GM21786 (cell line): ENCODE measurements at regions not wholly inside any gene's neighbourhood (a gene's known extent, or its start where the extent isn't known, plus 50 kb on each side); places are given as distances from the start of the nearest gene placed in this dataset.

Experiments used
- ATAC-seq: cut with Tn5 transposase; IDR thresholded peaks from one replicate; pipeline ENCODE4 v1.9.1; 2021; ENCODE audit not compliant: unreplicated experiment

- ATAC-seq, result no peak
Observed at GRCh38 chr5:99928490-99928889, 606.7 kb upstream of the FAM174A start.

DNA sequence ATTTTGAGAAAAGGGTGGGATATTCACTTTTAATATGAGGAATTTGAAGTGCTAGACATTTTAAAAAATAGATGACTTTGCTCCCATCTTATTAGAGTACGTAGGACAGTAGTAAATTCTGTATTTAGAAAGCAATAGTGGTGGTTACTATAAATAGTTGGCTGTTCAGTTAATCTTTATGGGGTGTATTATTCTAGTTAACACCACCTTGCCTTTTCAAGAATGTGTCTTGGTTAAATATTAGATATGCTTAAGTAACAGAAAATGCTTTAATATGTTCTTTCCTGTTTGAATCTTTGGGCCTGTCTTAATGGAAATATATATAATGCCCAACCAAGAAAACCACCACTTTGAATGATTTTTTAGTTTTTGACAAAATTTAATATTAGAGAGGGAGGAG lies 608.7 kb upstream of the FAM174A start:
- ATAC-seq, result peak; percentile 67

DNA sequence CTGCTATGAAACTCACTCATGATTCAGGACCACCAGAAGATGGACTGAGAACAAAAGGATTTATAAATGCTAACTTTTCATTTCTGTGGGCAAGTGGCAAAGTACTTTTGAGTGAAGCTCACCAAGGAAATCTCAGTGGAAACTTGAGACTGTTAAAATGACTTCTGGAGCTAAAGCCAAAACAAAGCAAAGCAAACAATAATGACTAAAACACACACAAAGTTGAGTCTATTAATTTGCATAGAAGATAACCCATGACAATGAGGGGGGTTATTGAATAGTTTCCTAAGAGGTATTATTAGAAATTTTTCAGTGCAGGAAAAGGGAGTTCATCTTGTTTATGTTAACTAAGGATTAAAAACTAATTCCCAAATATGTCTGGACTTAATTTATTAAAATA lies 612.8 kb upstream of the FAM174A start:
- ATAC-seq, result no peak

GRCh38 chr5:99911971-99912370 lies 623.2 kb upstream of the FAM174A start:
- no peak for ATAC-seq

GRCh38 chr5:99906776-99907175 lies 628.4 kb upstream of the FAM174A start:
- ATAC-seq, result no peak

GRCh38 chr5:99901972-99902371 lies 633.2 kb upstream of the FAM174A start:
- ATAC-seq, result no peak

- no peak for ATAC-seq
Observed at GRCh38 chr5:99900302-99900852, 634.8 kb upstream of the FAM174A start.

- no peak for ATAC-seq
Observed at GRCh38 chr5:99879791-99880511, 655.2 kb upstream of the FAM174A start.

- no peak for ATAC-seq
Observed at GRCh38 chr5:99878830-99879229, 656.3 kb upstream of the FAM174A start.

- ATAC-seq, result peak; percentile 82
Observed at GRCh38 chr5:99866740-99867139, 668.4 kb upstream of the FAM174A start.

- no peak for ATAC-seq
Observed at GRCh38 chr5:99865159-99865558, 670.0 kb upstream of the FAM174A start.

DNA sequence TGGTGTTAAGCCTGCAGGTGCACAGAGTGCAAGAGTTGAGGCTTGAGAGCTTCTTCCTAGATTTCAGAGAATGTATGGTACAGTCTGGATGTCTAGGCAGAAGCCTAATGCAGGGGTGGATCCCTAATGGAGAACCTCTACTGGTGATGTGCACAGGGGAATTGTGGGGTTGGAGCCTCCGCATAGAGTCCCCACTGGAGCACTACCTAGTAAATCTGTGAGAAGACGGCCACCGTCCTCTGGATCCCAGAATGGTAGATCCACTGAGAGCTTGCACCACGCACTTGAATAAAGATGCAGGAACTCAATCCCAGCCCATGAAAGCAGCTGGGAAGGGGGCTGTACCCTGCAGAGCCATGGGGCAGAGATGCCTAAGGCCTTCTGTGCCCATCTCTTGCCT lies 699.4 kb upstream of the FAM174A start:
- ATAC-seq, result no peak

DNA sequence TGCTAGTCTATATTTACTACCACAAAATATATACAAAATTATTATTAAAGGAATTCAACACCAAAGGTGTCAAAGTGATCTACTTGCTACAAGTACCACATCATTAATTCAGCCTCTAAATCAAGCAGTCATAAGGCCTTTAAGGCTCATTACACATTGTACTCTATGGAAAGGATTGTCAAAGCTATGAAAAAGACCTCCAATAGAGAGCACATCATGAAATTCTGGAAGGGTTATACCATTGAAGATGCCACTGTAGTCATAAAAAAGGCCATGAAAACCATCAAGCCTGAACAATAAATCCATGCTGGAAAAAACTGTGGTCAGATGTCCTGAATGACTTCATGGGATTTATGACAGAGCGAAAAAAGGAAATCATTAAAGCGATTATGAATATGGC lies 708.0 kb upstream of the FAM174A start:
- ATAC-seq, result no peak

- no peak for ATAC-seq
Observed at GRCh38 chr5:99817796-99818195, 717.4 kb upstream of the FAM174A start.

DNA sequence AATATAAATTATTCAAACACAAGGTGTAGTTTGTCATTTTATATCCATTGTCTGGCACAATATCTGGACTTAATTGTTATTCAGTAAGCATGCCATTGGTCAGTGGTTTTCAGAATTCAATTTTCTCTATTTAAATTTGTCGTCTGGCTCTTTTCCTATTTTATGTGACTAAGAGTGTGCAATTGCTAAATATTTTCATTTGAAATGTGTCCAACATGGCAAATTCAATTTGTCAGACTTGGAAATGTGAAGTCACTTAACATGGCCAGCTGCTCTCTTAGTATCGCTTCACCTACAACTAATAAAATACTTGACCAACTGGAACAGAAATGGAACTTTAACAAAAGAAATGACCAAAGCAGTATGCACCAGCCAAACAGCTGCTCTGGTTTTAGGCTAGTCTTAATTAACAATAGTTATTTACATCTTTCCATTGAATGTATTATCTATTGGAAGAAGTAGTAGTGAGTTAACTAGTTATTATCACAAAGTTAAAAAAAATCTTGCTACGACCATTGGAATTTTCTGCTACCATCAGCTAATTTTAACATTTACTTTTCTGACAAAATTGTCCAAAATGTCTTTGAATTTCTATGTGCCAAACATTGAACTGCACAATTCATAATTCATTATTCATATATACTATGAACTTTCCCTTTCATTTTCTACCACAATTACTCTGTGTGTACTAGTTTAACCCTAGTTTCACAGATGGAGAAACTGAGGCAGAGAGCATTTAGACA lies 720.7 kb upstream of the FAM174A start:
- no peak for ATAC-seq

- ATAC-seq, result no peak
Observed at GRCh38 chr5:99808657-99809230, 726.4 kb upstream of the FAM174A start.

DNA sequence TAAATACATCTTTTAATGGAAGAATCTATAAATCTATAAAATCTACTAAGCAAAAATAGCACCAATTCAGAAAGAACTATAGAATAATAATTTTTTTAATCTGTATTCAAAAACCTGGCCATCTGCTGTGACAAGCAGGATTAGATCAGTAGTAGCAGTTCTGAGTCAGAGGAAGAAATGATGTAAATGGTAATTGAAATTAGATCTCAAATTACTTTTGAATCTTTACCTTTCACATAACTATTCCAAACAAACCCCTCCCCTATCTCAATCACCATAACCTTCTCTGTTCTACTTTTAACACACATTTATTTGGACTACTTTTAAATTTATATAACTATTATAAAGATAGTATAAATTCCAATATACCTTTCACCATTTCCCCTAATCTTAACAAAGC lies 727.8 kb upstream of the FAM174A start:
- ATAC-seq, result no peak

- ATAC-seq, result no peak
Observed at GRCh38 chr5:99795031-99795430, 740.1 kb upstream of the FAM174A start.

GRCh38 chr5:99788482-99788881 lies 746.7 kb upstream of the FAM174A start:
- ATAC-seq, result no peak

GRCh38 chr5:99775189-99775588 lies 760.0 kb upstream of the FAM174A start:
- ATAC-seq, result no peak

GRCh38 chr5:99773290-99773689 lies 761.9 kb upstream of the FAM174A start:
- ATAC-seq, result no peak

GRCh38 chr5:99771296-99771695 lies 763.9 kb upstream of the FAM174A start:
- ATAC-seq, result no peak
